HG03060 (cell line): ENCODE measurements at regions not wholly inside any gene's neighbourhood (a gene's known extent, or its start where the extent isn't known, plus 50 kb on each side); places are given as distances from the start of the nearest gene placed in this dataset.
"Not testable (repeated sequence)": the region's sequence is repeated elsewhere in the genome, so short reads cannot be mapped to it uniquely, and the experiment has no call there.

Experiments
- ATAC-seq: cut with Tn5 transposase; IDR thresholded peaks from one replicate; pipeline ENCODE4 v1.9.1; 2021; ENCODE audit warnings: low read depth, moderate number of reproducible peaks; ENCODE audit not compliant: unreplicated experiment

DNA sequence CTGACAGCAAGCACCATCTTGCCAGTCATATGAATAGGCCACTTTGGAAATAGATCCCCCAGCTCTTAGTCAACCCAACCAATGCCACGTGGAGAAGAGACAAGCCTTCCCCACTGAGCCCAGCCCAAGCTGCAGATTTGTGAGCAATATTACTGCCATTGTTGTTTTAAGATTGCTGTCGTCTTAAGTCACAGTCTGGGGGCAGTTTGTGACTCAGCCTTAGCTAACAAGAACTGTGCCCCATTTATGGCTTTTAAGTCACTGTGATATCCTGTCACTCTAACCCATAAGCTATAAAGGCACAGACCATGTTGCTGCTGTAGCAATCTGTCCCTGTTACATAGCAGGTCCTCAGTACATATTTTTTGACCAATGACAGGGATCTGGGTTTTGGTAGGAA is 464.2 kb downstream of the MED13L start:
- ATAC-seq = no peak

DNA sequence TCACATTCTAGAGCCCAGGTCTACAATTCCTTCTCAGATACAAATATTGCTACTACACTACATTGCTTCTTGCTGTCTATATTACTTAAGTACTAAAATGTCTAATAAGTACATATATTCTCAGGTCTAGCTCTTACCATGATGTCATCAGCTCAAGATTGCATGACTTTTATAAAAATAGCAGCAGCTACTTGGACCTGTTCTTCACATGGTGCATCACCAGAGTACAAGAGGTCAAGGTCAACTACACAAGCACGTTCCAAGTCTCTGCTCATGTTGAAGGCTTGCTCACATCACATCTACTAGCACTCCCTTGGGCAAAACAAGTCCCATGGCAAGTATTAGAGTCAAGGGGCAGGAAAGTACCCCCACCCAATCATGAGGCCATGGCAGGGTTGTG is 465.6 kb downstream of the MED13L start:
- ATAC-seq = no peak

DNA sequence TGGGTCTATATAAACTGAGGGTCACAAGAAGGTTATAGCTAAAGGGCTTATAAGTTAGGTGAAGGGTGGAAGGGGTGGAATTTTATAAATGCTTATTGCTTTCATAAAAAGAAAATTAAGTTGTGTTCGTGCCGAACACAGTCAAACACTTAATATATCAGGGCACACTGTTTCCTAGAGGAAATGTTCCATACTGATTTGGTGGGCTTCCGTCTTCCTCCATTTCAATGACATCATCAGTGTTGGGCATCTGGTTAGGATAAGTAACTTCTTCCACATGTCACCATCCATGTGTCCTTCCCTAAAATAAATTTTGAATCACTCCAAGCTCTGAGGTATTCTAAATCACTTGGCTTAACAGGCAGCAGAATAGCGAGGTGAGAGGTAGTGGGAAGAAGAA is 466.4 kb downstream of the MED13L start:
- no peak for ATAC-seq

DNA sequence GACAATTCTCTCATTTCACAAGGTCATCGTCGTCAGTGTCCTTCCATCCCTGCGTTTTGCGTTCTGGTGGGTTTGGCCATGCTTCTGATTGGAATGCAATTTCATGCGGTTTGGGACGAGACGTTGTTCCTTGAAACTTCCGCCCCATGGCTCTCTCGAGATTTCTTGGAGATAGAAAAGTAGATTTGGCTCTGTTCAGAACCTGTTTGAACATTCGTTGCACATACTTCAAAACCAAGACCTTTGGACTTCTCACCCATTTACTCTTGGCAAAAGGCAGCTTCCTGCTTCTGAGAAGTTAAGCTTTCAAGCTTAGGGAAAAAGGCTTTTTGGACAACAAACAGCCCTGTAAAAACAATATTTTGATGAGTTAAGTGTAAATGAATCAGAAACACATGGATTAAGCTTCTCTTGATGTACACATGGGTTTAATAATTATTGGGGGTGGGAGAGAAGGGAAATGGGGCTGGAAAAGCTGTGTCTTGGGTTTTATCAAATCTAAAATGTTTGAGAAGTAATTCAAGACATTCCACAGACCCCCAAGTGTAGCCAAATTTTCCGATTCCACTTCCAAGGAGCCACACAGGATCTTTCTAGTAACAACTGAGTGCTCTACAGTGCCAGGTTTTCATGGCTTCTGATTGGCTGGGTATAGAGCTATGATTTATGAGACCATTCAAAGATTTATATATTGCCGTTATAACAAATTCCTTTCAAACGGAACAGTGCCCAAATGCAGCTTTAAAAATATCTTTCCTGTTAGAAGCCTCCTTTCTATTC is 467.2 kb downstream of the MED13L start:
- ATAC-seq = no peak

DNA sequence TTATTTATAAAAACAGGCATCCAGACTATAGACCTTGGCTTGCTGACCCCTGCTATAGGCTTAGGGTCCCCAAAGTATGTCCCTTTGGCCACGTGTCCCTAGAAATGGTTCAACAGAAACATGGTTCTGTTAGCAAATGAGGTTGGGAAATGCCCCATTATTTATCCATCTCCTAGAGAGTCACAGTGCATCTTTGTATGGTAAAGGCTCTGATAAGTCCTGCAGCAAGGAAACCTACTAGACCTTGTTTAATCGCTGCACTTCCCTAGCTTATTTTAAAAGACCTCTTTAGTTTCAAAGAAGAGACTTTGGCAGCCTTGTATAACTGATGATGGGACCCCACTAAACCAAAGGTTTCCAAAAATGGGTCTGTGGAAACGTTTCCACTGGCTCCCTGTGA is 471.5 kb downstream of the MED13L start:
- ATAC-seq = no peak

DNA sequence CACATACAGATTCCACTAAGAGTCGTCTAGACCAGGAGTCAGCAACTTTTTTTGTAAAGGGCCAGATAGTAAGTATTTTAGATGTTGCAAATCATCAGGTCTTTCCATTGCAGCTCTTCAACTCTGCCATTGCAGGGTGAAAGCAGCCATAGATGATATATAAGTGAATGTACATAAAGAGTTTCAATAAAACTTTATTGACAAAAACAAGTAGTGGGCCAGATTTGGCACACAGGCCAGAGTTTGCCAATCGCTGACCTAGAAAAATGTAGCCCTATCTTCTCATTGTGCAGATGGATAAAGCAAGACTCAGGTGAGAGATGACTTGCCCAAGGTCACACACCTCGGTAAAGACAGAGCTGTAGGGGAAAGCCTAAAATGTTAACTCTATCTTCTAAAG is 474.7 kb downstream of the MED13L start:
- ATAC-seq = no peak

DNA sequence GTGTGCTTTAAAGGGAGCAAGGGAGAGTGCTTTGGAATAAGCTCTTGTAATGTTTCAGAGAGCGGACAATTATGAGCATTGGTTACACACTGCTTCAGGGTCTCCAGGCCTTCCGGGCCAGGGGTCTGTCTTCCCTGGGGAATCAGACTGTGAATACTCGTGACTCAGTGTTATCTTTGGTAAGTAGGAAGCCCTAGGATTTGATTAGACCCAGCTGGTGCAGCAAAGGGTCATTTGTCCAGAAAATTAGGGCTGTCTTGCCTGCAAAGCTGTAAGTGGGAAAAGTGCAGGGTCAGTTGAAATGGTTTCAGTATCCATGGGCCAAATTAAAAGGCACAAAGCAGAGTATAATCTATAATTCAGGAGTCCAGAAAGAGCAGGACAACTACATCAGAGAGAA is 475.6 kb downstream of the MED13L start:
- ATAC-seq = no peak

DNA sequence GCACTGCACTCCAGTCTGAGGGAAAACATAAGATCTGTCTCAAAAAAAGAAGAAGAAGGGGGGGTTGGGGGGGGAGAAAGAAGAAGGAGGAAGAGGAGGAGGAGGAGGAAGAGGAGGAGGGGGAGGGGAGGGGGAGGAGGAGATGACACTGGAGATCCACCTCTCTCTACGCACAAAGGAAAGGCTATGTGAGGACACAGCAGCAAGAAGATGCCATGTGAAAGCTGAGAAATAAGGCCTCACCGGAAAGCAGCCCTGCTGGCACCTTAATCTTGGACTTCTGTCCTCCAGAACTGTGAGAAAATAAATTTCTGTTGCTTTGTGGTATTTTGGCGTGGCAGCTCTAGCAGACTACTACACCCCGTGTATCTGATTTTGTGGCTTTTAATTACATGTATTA is 477.9 kb downstream of the MED13L start:
- ATAC-seq = no peak

DNA sequence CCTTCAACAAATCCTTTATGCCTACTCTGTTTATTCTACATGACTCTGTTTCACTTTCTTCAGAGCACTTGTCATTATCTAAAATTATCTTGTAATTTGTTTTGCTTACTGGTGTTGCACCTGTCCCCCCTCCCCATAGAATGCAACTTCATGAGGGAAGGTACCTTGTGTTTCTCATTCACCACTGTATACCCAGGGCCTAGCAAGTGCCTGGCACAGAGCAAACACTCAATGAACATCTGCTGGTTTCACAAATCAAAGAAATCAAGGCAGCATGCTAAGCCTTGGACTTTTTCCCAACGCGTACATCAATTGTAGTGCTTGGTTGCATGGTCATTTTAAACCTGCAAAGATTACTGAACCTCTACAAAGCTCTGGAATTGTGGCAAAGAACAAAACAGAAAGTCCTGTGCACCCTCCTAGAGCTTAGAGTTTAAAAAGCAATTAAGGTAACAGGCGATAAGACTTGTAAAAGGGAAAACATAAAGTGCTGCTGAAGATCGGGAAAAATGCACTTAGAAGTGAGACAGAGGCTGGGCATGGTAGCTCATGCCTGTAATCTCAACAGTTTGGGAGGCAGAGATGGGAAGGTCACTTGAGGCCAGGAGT is 479.1 kb downstream of the MED13L start:
- ATAC-seq = no peak

DNA sequence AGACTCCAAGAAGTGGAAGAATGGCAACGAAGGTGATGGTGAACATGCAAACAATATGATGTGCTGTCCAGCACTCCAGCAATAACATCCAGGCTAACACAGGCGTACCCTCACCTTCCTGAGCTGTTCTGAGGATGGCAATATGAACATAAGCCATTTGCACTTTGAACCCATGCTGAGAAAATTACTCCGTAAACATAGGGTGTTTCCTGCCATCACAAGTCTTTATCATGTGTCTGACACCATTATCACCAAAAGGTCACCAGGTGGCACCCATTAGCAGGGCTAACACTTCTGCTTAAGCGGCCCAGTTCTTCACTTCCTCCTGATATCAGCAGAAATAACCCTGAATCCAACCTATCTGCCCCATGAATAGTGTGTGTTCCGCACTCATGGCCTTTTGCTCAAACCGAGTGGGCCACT is 482.8 kb downstream of the MED13L start:
- no peak for ATAC-seq

DNA sequence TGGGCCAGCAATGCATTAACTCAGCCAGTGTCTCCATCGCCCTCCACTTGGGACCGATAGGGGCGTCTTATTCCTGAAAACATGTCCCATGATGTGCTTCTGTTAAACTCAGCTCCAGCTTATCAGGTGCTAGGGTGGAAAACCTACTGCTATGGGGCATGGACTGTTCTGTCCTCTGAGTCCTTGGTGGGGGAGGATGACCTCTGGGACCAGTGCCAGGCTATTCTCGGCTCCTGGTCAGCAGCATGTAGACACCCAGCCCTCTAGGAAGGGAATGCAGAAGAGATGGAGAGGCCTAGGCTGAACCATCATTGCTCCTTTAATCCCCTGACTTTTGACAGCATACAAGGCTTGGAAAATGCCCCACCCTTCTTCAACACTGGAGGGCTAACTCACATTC is 486.2 kb downstream of the MED13L start:
- no peak for ATAC-seq

DNA sequence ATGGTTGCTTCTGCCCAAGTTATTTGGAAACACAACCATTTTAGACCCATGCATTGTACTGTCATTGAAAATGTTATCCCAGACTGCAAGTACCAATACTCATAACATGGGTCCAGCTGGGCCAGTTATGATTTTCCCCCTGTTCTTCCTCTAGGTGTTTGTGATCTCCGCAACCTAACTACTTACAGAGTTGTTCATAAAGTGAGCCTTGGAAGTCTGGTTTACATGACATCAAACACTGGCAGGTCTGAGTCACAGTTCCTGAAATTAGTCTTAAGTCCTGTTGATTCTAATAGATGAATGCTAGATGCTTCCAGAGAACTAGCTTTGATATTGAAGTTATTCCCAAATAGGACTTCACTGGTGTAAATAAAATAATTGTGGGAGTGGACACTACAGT is 487.0 kb downstream of the MED13L start:
- no peak for ATAC-seq

DNA sequence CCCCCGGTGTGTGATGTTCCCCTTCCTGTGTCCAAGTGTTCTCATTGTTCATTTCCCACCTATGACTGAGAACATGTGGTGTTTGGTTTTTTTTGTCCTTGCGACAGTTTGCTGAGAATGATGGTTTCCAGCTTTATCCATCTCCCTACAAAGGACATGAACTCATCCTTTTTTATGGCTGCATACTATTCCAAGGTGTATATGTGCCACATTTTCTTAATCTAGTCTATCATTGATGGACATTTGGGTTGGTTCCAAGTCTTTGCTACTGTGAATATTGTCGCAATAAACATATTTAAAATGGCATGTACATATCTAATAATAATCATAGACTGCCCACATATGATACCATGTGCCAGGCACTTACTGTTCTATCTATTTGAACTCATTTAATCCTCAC is 491.0 kb downstream of the MED13L start:
- not testable (repeated sequence) for ATAC-seq

DNA sequence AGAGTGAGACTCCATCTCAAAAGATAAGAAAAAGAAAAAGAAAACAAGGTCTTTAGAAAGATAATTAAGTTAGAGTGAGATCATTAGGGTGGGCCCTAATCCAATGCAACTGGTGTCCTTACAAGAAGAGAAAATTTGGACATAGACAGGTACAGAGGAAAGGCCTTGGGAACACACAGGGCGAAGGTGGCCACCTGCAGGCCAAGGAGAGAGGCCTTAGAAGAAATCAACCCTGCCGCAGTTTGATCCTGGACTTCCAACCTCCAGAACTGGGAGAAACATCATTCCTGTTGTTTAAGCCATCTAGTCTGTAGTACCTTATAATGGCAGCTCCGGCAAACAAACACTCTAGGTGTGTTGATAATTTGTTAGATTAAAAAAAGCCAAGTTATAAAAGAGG is 491.9 kb downstream of the MED13L start:
- no peak for ATAC-seq

DNA sequence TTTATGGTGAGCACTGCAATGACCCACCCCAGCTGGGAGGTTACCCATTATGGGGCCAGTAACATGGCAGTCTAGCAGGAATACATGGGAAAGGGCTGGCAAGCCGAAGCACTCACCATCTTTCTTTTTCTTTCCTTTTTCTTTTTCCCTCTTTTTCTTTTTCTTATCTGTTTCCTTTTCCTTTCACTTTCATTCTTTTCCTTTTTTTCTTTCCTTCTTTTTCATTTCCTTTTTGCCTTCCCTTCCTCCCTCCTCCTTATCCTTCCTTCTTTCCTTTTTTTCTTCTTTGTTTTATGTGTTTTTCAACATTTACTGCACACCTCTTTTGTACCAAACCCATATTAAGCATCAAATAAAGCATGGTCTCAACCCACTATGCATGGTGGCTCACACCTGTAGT is 501.1 kb downstream of the MED13L start:
- no peak for ATAC-seq

DNA sequence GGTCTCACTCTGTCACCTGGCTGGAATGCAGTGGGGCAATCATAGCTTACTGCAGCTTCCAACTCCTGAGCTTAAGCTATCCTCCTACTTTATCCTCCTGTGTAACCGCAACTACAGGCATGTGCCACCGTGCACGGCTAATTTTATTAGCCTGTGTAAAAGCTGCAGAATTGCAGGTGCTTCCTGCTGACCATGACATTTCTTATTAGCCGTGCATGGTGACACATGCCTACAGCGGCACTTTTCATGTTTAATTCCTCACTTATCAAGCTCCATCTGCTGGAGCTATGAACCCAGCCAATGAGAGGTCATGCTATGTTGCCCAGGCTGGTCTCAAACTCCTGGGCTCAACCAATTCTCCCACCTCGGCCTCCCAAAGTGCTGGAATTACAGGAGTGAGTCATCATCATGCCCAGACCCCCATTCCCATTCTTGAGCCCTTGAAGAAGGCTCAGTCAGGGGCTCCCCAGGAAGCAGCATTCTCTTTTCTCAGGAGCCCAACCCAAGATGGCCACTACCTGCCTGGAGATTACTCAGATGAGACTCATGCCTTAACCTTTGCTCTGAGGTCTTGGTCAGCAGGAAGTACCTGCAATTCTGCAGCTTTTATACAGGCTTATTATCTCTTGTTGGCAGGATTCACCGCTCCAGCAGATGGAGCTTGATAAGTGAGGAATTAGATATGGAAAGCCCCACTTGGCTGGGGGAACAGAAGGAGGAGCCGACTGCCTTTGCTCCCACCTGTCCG is 503.2 kb downstream of the MED13L start:
- no peak for ATAC-seq

DNA sequence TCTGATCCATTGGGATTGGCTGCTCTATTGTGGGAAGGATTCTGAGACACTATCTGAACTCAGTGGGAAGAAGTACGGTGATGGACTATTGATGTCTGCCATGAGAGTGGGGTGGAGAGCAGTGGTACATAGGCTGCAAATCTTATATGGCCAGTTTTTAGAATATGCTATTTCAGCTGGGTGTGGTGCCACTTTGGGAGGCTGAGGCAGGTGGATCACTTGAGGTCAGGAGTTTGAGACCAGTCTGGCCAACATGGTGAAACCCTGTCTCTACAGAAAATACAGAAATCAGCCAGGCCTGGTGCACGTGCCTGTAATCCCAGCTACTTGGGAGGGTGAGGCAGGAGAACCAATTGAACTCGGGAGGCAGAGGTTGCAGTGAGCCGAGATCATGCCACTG is 505.9 kb downstream of the MED13L start:
- no peak for ATAC-seq

DNA sequence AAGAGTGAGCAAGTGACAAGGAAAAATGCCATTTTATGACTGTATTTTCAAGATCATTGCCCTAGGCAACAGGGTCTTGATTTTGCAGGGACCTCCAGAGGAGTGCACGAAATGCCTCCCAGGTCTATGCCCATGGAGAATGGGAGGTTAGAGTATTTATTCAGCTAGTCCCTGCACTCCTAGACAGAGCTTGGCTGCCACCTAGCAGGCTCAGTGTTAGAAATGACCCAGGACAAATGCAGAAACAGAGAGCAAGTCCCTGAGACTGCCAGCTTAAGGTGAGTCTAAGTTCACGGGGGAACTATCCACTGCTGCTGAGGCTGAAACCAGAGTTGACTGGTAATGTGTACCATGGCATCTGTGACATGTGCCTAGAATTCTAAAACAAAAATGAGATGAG is 506.4 kb downstream of the MED13L start:
- no peak for ATAC-seq

DNA sequence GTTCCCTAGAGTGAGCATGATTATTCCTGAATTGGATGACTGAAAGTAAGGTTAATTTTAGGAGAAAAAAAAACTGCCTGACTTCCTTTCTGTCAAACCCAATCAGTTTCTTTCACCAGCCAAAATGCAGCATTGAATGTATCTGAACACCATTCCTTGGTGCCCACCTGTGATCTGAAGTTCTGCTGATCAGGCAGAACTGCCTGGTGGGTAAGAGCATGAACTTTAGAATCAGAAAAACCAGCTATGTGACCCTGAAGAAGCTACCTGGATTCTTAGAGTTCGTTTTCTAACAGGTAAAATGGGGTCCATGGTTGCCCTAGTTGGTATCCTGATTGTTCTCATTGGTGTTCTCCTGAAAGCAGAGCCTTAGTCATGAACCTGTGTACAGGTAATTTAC is 506.9 kb downstream of the MED13L start:
- no peak for ATAC-seq

DNA sequence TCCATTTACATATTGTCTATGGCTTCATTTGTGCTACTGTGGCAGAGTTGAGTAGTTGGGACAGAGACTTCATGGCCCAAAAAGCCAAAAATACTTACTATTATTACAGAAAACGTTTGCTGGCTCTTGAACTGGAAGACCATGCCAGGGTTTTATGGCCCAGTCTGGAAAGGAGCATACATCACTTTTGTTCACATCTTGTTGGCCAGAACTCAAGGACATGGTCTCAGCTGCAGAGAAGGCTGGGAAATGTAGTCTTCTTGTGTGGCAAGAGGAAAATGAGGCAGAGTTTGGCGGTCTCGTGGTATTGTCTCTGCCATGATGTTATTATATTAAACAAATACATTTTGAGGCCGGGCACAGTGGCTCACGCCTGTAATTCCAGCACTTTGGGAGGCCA is 509.6 kb downstream of the MED13L start:
- no peak for ATAC-seq

DNA sequence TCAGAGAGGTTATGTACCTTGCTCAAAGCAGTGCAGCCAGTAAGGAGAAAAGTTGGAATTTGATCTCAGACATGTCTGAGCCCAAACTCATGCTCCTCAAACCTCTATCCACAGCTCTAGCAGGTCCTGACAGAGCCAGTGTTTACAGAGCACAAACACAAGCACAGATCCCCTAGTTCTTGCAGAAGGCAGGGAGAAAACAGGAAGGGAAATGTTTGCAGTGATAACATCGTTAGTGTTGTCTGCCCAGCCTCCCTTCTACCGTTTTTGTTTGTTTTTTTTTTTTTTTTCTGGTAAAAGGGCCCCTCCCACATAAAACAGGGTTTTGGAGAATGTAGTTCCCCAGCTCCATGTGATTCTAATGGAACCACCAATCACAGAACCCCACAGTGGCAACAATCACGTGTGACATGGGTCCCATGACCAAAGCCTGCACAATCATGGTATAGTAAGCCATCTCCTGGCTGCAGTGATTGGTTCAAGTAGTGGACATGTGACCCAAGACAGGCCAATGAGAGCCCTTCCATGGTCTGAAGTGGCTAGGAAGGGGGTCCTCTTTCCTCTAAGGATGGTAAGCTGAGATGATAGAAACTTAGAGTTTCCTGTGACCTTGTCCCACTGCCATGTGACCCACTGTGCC is 513.4 kb downstream of the MED13L start:
- ATAC-seq = no peak
